Gastrocnemius medialis (tissue), 4 donors: ENCODE measurements at regions not wholly inside any gene's neighbourhood (a gene's known extent, or its start where the extent isn't known, plus 50 kb on each side); places are given as distances from the start of the nearest gene placed in this dataset.

Experiments
- POLR2A ChIP-seq, 2 donors: fragments of 450-650 bp; IDR thresholded peaks; one replicate each; pipeline ENCODE4 v1.6.1; 2017; ENCODE audit warnings: antibody characterized with exemption in 2 of 2, mild to moderate bottlenecking in 2 of 2, moderate library complexity in 2 of 2
- TF ChIP-seq, protein P1 (sequence below), 5 experiments: fragments of 450-650 bp in 3 of 5; fragments of 200-600 bp in 2 of 5; sonication (generic) in 2 of 5; IDR thresholded peaks in 4 of 5; conservative IDR thresholded peaks in 1 of 5; 1 replicate in 4 of 5; 2 replicates in 1 of 5; pipeline ENCODE4 v1.5.1; 2016 to 2019; ENCODE audit warnings: antibody characterized with exemption in 5 of 5, mild to moderate bottlenecking in 3 of 5, moderate library complexity in 3 of 5

GRCh38 chrX:69055193-69055592 lies 110.1 kb downstream of the PJA1 start:
- no peak for TF ChIP-seq POLR2A (IDR thresholded peaks at IDR 0.05)
- TF ChIP-seq, protein P1, sequence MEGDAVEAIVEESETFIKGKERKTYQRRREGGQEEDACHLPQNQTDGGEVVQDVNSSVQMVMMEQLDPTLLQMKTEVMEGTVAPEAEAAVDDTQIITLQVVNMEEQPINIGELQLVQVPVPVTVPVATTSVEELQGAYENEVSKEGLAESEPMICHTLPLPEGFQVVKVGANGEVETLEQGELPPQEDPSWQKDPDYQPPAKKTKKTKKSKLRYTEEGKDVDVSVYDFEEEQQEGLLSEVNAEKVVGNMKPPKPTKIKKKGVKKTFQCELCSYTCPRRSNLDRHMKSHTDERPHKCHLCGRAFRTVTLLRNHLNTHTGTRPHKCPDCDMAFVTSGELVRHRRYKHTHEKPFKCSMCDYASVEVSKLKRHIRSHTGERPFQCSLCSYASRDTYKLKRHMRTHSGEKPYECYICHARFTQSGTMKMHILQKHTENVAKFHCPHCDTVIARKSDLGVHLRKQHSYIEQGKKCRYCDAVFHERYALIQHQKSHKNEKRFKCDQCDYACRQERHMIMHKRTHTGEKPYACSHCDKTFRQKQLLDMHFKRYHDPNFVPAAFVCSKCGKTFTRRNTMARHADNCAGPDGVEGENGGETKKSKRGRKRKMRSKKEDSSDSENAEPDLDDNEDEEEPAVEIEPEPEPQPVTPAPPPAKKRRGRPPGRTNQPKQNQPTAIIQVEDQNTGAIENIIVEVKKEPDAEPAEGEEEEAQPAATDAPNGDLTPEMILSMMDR (IDR thresholded peaks at IDR 0.05 in 4 of 5, conservative IDR thresholded peaks at IDR 0.05 in 1 of 5): no peak
